Mucosa of descending colon (tissue), 3 donors: ENCODE measurements at regions not wholly inside any gene's neighbourhood (a gene's known extent, or its start where the extent isn't known, plus 50 kb on each side); places are given as distances from the start of the nearest gene placed in this dataset.

Experiments used
- ATAC-seq: fragments of 200-7000 bp; cut with Tn5 transposase; one replicate; pipeline ENCODE4 v1.9.1; 2020; ENCODE audit warnings: mild to moderate bottlenecking, moderate library complexity
- DNase-seq, 3 donors: peaks; one replicate each; pipeline ENCODE4 v3.0.0-alpha.2; 2020
- H3K36me3 ChIP-seq: fragments of 200-600 bp; one replicate; pipeline ENCODE4 v1.8.0; 2021; ENCODE audit warnings: low read depth, mild to moderate bottlenecking
- H3K4me1 ChIP-seq: fragments of 200-600 bp; one replicate; pipeline ENCODE4 v1.8.0; 2021; ENCODE audit warnings: low read depth, mild to moderate bottlenecking
- H3K4me3 ChIP-seq: fragments of 200-600 bp; one replicate; pipeline ENCODE4 v1.8.0; 2021; ENCODE audit warnings: mild to moderate bottlenecking
- H3K9me3 ChIP-seq: fragments of 200-600 bp; one replicate; pipeline ENCODE4 v1.8.0; 2021; ENCODE audit warnings: mild to moderate bottlenecking
- CTCF ChIP-seq: fragments of 200-600 bp; IDR thresholded peaks from one replicate; pipeline ENCODE4 v1.8.0; 2022; ENCODE audit warnings: antibody characterized with exemption, mild to moderate bottlenecking
- intact Hi-C, 2 donors: fragments of 100-400 bp; cut with DNase I in 1 of 2; cut with micrococcal nuclease in 1 of 2; formaldehyde crosslinking; loops; one replicate each; pipeline versions ENCODE4 v1.11.0 to v1.11.1; 2022; cut with DNase I, micrococcal nuclease
- donor health status: DM: no; HTN: no; CAD: no; lungs with moderate emphysema.
- donor health status: DM: no; HTN: no; CAD: no.
- donor health status: DM: no; HTN: yes; CAD: no.

DNA sequence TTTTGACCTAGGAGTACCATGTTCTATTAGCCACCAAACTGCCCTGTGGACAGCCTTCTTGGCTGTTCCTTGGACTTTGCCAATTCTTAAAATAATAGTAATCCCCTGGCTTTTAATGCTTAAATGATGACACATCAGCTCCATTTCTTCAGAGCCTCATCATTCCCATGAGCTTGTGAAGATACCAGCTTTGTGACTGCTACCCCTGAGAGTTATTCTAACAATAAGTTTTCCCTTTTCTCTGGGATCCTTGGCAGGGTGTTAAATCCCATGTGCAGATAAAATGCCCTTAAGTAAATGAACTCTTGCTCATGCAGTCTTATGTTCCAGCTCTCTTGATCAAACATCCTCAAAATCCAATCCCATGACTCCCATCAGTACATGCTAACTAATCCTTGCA lies 415.3 kb downstream of the CETN3 start:
- intact Hi-C loops: no loop called here
- H3K9me3 ChIP-seq: no peaks in the 10 kb centered on the region
- no peak overlapping the region for H3K4me3 ChIP-seq
- DNase-seq (no peak), ATAC-seq (no peak)
- no peaks in the 10 kb centered on the region for H3K36me3 ChIP-seq
- TF ChIP-seq CTCF: no peak
- H3K4me1 ChIP-seq: peaks cover 8% of the 10 kb centered on the region

GRCh38 chr5:89992201-89992600 lies 417.4 kb downstream of the CETN3 start:
- DNase-seq (no peak), ATAC-seq (no peak)
- intact Hi-C loops: no loop called here
- peaks cover 8% of the 10 kb centered on the region for H3K4me1 ChIP-seq
- no peaks in the 10 kb centered on the region for H3K9me3 ChIP-seq
- H3K4me3 ChIP-seq: no peak overlapping the region
- no peak for TF ChIP-seq CTCF
- no peaks in the 10 kb centered on the region for H3K36me3 ChIP-seq

GRCh38 chr5:89991592-89991991 lies 418.0 kb downstream of the CETN3 start:
- no peak overlapping the region for H3K4me3 ChIP-seq
- DNase-seq: no peak
- no peaks in the 10 kb centered on the region for H3K36me3 ChIP-seq
- ATAC-seq: no peak
- H3K9me3 ChIP-seq: no peaks in the 10 kb centered on the region
- H3K4me1 ChIP-seq: peaks cover 5% of the 10 kb centered on the region
- intact Hi-C loops: no loop called here
- TF ChIP-seq CTCF: no peak

DNA sequence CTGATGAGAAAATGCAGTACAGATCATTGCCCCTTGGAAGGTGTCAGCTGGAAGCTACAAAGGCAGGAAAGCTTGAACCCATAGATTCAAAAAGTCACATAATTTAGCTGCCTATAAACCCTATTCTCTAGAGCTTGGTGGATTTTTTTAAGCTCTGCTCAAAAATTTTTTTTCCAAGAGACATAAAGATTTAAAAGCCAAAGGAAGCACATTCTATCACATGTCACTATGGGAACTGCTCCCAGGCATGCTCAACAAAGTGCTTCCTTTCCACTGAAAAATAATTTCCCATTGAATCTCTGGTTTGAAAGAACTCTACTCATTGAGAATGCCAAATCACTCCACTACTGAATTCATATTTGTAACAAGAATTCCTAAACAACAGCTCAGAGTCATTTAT lies 419.8 kb downstream of the CETN3 start:
- Histone ChIP-seq H3K36me3 (no peaks in the 10 kb centered on the region), H3K4me1 (no peaks in the 10 kb centered on the region), H3K9me3 (no peaks in the 10 kb centered on the region), H3K4me3 (no peak overlapping the region)
- DNase-seq: no peak
- ATAC-seq: no peak
- intact Hi-C loops: no loop called here
- no peak for TF ChIP-seq CTCF

DNA sequence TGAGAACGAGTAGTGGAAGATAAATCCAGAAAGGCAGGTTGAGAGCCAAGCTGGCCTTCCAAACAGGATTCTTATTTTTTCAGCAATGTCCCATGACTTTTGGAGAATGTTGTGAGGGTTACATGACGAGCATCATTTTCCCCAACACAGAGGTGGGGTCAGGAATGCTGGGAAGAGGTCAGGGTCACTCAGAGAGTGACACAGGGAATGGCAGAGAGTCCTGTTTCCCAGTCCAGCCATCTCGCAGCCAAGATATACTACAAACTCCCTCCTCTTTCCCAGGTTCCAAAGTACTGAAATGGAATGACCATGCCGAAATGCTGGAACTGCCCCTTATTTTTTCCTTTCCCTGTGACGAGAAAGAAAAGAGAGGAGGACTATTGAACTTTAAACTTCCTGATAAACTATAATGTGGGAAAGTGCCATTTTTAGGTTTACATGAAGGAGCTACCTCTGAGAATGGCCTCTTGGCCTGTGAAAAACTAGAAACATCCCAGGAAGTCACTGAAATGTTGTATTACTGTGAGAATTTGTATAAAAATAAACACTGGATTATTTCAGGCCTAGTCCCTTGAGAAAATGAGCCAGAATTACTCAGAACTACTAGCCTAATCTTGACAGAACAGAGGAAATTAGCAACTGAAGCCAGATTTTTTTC lies 420.4 kb downstream of the CETN3 start:
- no peak for TF ChIP-seq CTCF
- DNase-seq: no peak
- no peaks in the 10 kb centered on the region for H3K9me3 ChIP-seq
- H3K4me1 ChIP-seq: no peaks in the 10 kb centered on the region
- intact Hi-C loops: no loop called here
- no peaks in the 10 kb centered on the region for H3K36me3 ChIP-seq
- no peak for ATAC-seq
- H3K4me3 ChIP-seq: no peak overlapping the region
